PC-9 (cell line): ENCODE measurements at regions not wholly inside any gene's neighbourhood (a gene's known extent, or its start where the extent isn't known, plus 50 kb on each side); places are given as distances from the start of the nearest gene placed in this dataset.

Experiments
- EZH2 ChIP-seq: fragments of 200-600 bp; sonication (generic); IDR thresholded peaks from 2 replicates; pipeline ENCODE4 v1.8.0; 2017; ENCODE audit warnings: antibody characterized with exemption, low read depth
- TF ChIP-seq, protein P1 (sequence below): fragments of 200-600 bp; sonication (generic); conservative IDR thresholded peaks from 2 replicates; pipeline ENCODE4 v1.6.1; 2017; ENCODE audit warnings: mixed run types, antibody characterized with exemption, mild to moderate bottlenecking, moderate library complexity

DNA sequence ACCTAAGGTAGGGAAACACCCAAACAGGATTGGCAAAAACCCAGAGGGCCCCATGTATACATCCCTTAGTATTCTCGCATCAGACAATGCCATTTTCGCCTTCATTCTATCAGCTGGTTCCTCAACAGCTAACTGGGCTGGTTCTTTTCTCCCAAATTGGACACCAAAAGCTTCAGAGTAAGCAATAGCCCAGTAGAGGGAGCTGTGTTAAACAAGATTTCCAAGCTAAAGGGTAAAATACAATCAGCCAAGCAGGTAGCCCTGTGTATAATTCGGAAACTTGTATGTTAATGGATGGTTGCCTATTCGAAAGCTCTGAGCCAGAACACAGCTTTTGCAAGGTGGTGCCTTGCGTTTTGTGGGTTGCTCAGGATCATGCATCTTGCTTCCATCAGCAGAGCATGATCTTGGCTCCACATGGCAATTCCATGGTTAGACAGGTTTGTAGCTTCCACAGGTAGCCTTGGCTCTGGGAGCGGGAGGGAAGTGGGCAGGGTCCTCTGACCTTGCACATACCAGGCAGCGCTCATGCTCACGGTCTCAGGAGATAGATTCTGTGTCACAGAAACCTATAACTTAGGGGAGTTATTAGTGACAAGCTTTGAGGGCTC, 115.2 kb upstream of the LNX1 start:
- TF ChIP-seq, protein P1, sequence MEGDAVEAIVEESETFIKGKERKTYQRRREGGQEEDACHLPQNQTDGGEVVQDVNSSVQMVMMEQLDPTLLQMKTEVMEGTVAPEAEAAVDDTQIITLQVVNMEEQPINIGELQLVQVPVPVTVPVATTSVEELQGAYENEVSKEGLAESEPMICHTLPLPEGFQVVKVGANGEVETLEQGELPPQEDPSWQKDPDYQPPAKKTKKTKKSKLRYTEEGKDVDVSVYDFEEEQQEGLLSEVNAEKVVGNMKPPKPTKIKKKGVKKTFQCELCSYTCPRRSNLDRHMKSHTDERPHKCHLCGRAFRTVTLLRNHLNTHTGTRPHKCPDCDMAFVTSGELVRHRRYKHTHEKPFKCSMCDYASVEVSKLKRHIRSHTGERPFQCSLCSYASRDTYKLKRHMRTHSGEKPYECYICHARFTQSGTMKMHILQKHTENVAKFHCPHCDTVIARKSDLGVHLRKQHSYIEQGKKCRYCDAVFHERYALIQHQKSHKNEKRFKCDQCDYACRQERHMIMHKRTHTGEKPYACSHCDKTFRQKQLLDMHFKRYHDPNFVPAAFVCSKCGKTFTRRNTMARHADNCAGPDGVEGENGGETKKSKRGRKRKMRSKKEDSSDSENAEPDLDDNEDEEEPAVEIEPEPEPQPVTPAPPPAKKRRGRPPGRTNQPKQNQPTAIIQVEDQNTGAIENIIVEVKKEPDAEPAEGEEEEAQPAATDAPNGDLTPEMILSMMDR, result peak; percentile 63
- TF ChIP-seq EZH2, result no peak
